ENCODE measurements at regions not wholly inside any gene's neighbourhood (a gene's known extent, or its start where the extent isn't known, plus 50 kb on each side); places are given as distances from the start of the nearest gene placed in this dataset.
"Not testable (repeated sequence)": the region's sequence is repeated elsewhere in the genome, so short reads cannot be mapped to it uniquely, and the experiment has no call there.

DNA sequence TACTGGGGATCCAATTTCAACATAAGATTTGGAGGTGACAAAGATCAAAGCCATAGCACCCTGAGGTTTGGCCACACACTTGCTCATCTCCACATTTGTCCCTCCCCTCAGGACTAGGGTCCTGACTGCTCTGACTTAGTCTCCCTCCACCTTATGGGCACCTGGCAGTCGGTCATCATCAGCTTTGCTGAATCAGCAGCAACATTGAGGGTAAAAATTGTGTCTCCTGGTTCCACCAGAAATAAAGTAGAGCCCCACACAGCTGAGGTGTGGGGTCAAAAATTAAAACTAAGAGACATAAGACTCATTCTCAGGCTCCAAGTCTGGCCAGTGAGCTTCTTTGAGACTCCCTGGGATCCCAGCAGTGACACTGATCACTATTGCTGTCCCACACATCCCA, 56.2 kb downstream of the GGTLC2 start (continued):
- no peak for TF ChIP-seq ZNF626 (tag by site-specific recombination; IDR thresholded peaks at IDR 0.05)
- no peak for TF ChIP-seq FEZF1 (tag by site-specific recombination; IDR thresholded peaks at IDR 0.05)
- TF ChIP-seq ZNF510 (tag by site-specific recombination; IDR thresholded peaks at IDR 0.05; ENCODE audit: insufficient replicate concordance) = no peak
- no peak for TF ChIP-seq TRIM28 (IDR thresholded peaks at IDR 0.05; ENCODE audit: borderline replicate concordance, low read length)
- no peak for TF ChIP-seq BCL11B (tag by site-specific recombination; IDR thresholded peaks at IDR 0.05; ENCODE audit: low read depth)
- no peak for TF ChIP-seq WT1 (tag by site-specific recombination; IDR thresholded peaks at IDR 0.05)
- no peak for TF ChIP-seq ZNF23 (tag by site-specific recombination; IDR thresholded peaks at IDR 0.05; ENCODE audit: borderline replicate concordance)
- no peak for TF ChIP-seq MYNN (tag by site-specific recombination; IDR thresholded peaks at IDR 0.05; ENCODE audit: borderline replicate concordance)

DNA sequence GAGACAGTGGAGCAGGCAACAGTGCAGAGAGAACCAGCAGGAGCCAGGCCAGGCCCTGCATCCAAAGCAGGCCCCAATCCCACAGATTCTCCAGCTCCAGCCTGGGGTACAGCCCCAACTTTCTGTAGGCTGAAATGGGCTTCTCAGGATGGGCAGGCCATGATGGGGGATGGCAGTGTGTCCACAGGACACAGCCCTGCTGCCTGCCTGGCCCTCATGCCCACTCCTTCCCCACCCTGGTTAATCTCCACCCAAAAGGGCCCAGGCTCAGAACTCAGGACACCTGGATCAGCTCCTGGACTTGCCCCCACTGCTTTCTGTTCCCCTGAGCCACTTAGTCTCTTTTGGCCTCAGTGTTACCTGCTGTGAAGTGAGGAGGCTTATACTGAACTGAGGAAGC, 57.1 kb downstream of the GGTLC2 start:
- H3K9me3 ChIP-seq (ENCODE audit: control insufficient read depth, insufficient read depth, low read depth, low read length); H3K36me3 ChIP-seq (ENCODE audit: control insufficient read depth in 2 of 2, insufficient read depth in 1 of 2, low read length in 2 of 2); POLR2A ChIA-PET; H3K27ac ChIP-seq (ENCODE audit: extremely low read depth, low read depth, low read length); H3K4me1 ChIP-seq (ENCODE audit: control insufficient read depth, insufficient read depth, low read length); H3K4me3 ChIP-seq (ENCODE audit: low read depth, low read length): not testable (repeated sequence)
- CTCF ChIA-PET = interaction anchor here (0.6 to 5.7 kb wide), 15 partner anchors 8 to 227 kb away, joined by 3 to 75 read pairs (median 3); no protein-coding TSS in a partner anchor

DNA sequence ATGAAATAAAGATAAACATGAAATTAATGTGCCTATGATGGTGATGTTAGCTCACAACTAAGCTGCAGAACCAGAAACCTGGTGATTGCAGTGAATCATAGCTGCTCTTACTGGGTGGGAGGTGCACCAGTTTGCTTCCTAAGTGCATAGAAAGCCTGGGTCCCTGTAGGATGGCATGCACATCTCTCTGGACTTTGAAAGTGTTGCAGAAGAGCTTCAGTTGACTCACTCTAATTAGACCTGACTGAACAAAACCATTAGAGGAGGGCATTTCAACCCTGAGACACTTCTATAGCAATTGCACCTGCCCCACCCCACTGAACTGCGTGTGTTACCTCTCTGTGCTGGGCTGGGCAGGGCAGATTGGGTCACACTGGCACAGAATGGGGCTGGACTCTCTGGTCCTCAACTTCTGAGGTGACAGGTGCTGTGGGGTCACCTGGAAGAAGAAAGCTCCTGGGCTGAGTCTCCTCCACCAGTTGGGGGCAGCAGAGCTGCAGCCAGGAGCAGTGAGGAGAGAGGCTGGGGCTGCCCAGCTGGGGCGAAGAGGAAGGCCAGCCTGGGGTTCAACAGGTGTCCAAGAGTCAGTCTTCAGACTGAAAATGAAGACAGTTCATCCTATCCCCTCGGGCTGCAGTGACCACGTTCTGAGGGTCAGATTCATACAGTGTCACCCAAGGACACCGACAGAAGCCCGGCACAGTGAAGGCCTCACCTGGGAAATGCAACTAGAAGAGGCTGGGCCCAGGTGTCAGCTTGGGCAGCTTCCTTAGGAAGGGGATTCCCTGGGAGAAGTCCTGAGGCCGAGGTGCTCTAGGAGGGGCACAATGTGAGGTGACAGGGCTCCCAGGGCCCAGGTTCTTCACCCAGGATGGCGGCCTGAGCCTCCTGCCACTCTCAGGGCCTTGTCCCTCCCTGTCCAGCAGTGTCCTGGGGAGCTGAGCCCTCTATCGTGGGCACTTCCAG, 58.1 kb downstream of the GGTLC2 start:
- Histone ChIP-seq H3K9me3 (ENCODE audit: control insufficient read depth, insufficient read depth, low read depth, low read length) (no peaks in the 10 kb centered on the region), H3K4me1 (ENCODE audit: control insufficient read depth, insufficient read depth, low read length) (no peaks in the 10 kb centered on the region), H3K4me3 (ENCODE audit: low read depth, low read length) (no peak overlapping the region), H3K36me3 (ENCODE audit: control insufficient read depth in 2 of 2, insufficient read depth in 1 of 2, low read length in 2 of 2) (no peaks in the 10 kb centered on the region), H3K27ac (ENCODE audit: extremely low read depth, low read depth, low read length) (no peak overlapping the region)
- ChIA-PET POLR2A (no interaction called here), CTCF (interaction anchor here (0.6 to 5.7 kb wide), 18 partner anchors 7 to 1231 kb away, joined by 3 to 75 read pairs (median 4); no protein-coding TSS in a partner anchor)
- TF ChIP-seq, protein P1, sequence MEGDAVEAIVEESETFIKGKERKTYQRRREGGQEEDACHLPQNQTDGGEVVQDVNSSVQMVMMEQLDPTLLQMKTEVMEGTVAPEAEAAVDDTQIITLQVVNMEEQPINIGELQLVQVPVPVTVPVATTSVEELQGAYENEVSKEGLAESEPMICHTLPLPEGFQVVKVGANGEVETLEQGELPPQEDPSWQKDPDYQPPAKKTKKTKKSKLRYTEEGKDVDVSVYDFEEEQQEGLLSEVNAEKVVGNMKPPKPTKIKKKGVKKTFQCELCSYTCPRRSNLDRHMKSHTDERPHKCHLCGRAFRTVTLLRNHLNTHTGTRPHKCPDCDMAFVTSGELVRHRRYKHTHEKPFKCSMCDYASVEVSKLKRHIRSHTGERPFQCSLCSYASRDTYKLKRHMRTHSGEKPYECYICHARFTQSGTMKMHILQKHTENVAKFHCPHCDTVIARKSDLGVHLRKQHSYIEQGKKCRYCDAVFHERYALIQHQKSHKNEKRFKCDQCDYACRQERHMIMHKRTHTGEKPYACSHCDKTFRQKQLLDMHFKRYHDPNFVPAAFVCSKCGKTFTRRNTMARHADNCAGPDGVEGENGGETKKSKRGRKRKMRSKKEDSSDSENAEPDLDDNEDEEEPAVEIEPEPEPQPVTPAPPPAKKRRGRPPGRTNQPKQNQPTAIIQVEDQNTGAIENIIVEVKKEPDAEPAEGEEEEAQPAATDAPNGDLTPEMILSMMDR (tag by site-specific recombination; IDR thresholded peaks at IDR 0.05) = 0 out of 2 replicates have a peak, but pooled peaks have one; percentile 18
- peak; percentile 80 for TF ChIP-seq SCRT2 (tag by site-specific recombination; IDR thresholded peaks at IDR 0.05)
- no peak for TF ChIP-seq ZFHX2 (tag by site-specific recombination; conservative IDR thresholded peaks at IDR 0.05)
- peak; percentile 64; the same call in 1 of the 2 replicates for TF ChIP-seq SCRT1 (tag by site-specific recombination; IDR thresholded peaks at IDR 0.05; ENCODE audit: borderline replicate concordance)

DNA sequence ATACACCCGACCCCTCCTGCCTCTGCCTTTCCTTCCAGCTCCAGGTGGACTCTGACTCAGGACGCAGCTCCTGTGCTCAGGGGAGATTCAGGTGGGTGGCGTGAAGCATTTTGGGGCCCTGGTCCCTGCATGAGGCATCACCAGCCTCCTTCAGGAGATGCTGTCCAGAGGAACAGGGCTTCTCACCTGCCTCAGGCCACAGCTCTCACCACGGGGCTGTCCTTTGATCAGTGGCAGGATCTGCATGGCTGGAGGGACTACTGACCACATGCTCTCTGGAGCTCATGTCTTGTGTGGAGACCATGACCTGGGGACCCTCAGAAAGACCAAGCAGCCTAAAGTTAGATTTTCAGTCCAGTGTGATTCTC, 58.8 kb downstream of the GGTLC2 start:
- POLR2A ChIA-PET = no interaction called here
- CTCF ChIA-PET = interaction anchor here (1.1 to 5.7 kb wide), 6 partner anchors 12 to 67 kb away, joined by 4 to 75 read pairs (median 17); no protein-coding TSS in a partner anchor
- TF ChIP-seq ZNF248 (tag by site-specific recombination; IDR thresholded peaks at IDR 0.05) = no peak
- no peak for TF ChIP-seq SCRT1 (tag by site-specific recombination; IDR thresholded peaks at IDR 0.05; ENCODE audit: borderline replicate concordance)
- TF ChIP-seq, protein P2, sequence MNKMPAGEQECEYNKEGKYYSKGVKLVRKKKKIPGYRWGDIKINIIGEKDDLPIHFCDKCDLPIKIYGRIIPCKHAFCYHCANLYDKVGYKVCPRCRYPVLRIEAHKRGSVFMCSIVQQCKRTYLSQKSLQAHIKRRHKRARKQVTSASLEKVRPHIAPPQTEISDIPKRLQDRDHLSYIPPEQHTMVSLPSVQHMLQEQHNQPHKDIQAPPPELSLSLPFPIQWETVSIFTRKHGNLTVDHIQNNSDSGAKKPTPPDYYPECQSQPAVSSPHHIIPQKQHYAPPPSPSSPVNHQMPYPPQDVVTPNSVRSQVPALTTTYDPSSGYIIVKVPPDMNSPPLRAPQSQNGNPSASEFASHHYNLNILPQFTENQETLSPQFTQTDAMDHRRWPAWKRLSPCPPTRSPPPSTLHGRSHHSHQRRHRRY (tag by site-specific recombination; IDR thresholded peaks at IDR 0.05) = no peak
- TF ChIP-seq ZNF221 (tag by site-specific recombination; IDR thresholded peaks at IDR 0.05; ENCODE audit: borderline replicate concordance) = no peak
- TF ChIP-seq ZNF24 (tag by site-specific recombination; IDR thresholded peaks at IDR 0.05) = no peak
- TF ChIP-seq ZBTB20 (tag by site-specific recombination; IDR thresholded peaks at IDR 0.05) = no peak
- TF ChIP-seq GLI2 (tag by site-specific recombination; IDR thresholded peaks at IDR 0.05; ENCODE audit: borderline replicate concordance, low read depth) = no peak
- TF ChIP-seq ZNF404 (tag by site-specific recombination; IDR thresholded peaks at IDR 0.05) = no peak
- TF ChIP-seq, protein P3, sequence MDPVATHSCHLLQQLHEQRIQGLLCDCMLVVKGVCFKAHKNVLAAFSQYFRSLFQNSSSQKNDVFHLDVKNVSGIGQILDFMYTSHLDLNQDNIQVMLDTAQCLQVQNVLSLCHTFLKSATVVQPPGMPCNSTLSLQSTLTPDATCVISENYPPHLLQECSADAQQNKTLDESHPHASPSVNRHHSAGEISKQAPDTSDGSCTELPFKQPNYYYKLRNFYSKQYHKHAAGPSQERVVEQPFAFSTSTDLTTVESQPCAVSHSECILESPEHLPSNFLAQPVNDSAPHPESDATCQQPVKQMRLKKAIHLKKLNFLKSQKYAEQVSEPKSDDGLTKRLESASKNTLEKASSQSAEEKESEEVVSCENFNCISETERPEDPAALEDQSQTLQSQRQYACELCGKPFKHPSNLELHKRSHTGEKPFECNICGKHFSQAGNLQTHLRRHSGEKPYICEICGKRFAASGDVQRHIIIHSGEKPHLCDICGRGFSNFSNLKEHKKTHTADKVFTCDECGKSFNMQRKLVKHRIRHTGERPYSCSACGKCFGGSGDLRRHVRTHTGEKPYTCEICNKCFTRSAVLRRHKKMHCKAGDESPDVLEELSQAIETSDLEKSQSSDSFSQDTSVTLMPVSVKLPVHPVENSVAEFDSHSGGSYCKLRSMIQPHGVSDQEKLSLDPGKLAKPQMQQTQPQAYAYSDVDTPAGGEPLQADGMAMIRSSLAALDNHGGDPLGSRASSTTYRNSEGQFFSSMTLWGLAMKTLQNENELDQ (tag by site-specific recombination; IDR thresholded peaks at IDR 0.05; ENCODE audit: low read depth) = no peak
- TF ChIP-seq WT1 (tag by site-specific recombination; IDR thresholded peaks at IDR 0.05) = no peak
- no peak for TF ChIP-seq ZNF292 (tag by site-specific recombination; IDR thresholded peaks at IDR 0.05; ENCODE audit: borderline replicate concordance, low read depth)

More for the DNA sequence above, 58.8 kb downstream of the GGTLC2 start:
- no peak overlapping the region for H3K27ac ChIP-seq (ENCODE audit: extremely low read depth, low read depth, low read length)
- H3K36me3 ChIP-seq (ENCODE audit: control insufficient read depth in 2 of 2, insufficient read depth in 1 of 2, low read length in 2 of 2) = no peaks in the 10 kb centered on the region
- H3K4me1 ChIP-seq (ENCODE audit: control insufficient read depth, insufficient read depth, low read length) = no peaks in the 10 kb centered on the region
- no peak overlapping the region for H3K4me3 ChIP-seq (ENCODE audit: low read depth, low read length)
- no peaks in the 10 kb centered on the region for H3K9me3 ChIP-seq (ENCODE audit: control insufficient read depth, insufficient read depth, low read depth, low read length)

Measured in HEK293 (cell line).